ENCODE measurements at regions not wholly inside any gene's neighbourhood (a gene's known extent, or its start where the extent isn't known, plus 50 kb on each side); places are given as distances from the start of the nearest gene placed in this dataset.

DNA sequence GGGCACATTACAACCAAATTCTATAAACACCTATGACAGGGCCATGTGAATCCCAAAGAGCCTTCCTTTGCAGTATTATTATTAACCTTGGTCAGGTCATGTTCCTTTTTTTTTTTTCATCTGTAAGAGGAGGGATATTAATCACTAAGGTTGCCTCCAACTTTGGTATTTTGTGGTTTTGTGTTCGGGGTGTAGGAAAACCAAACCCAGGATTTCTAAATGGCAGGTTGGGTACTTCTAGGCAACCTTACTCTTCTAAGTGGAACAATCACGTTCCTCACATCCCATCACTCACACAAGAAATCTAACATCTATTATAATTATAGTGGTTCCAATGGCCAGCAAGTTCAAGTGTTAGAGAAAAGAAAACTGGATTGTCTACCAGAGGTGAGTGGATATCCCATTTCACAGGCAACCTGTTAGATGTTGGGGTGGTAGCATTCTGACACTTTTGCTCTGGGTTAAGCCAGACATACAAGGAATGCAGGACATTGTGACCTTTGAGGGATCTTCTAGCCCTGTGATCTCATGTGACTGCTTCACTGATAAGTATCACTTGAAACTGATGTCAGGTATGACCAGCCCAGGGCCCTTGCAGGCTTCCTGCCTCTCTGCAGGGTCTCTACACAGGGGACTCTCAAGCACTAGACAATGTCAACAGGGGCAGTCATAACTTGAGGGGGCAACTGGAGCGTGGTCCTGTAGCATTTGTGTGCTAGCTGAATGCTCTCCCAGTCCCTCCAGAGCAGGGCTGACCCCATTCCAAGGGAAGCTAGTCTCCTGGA, 126.2 kb upstream of the VLDLR start:
- TF ChIP-seq, protein P1, sequence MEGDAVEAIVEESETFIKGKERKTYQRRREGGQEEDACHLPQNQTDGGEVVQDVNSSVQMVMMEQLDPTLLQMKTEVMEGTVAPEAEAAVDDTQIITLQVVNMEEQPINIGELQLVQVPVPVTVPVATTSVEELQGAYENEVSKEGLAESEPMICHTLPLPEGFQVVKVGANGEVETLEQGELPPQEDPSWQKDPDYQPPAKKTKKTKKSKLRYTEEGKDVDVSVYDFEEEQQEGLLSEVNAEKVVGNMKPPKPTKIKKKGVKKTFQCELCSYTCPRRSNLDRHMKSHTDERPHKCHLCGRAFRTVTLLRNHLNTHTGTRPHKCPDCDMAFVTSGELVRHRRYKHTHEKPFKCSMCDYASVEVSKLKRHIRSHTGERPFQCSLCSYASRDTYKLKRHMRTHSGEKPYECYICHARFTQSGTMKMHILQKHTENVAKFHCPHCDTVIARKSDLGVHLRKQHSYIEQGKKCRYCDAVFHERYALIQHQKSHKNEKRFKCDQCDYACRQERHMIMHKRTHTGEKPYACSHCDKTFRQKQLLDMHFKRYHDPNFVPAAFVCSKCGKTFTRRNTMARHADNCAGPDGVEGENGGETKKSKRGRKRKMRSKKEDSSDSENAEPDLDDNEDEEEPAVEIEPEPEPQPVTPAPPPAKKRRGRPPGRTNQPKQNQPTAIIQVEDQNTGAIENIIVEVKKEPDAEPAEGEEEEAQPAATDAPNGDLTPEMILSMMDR (IDR thresholded peaks at IDR 0.05; ENCODE audit: low read depth, low read length) = no peak
- no peak for DNase-seq (ENCODE audit: extremely low read depth, low read depth)

DNA sequence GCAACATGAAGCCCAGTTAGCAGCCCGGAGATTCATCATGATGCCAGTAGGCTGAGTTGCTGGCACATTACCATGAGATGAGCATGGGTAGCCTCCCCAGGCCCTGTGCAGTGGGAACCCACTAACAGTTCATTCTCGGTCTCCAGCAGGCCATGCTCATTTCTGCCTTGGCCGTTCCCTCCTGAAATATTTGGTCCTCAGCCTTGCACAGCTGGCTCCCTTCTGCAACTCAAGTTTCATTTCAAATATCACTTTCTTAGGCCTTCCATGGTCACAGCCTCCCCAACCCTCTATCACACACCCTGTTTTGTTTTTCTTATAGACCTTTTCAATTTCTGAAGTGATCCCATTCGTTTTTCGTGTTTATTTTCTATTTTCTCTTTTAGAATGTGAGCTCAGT, 125.4 kb upstream of the VLDLR start:
- TF ChIP-seq, protein P1 (IDR thresholded peaks at IDR 0.05; ENCODE audit: low read depth, low read length) = no peak

GRCh38 chr9:2496934-2497333, 124.7 kb upstream of the VLDLR start:
- TF ChIP-seq, protein P1 (IDR thresholded peaks at IDR 0.05; ENCODE audit: low read depth, low read length) = no peak
- DNase-seq (ENCODE audit: extremely low read depth, low read depth) = no peak

More for the DNA sequence above, 125.4 kb upstream of the VLDLR start:
- DNase-seq (ENCODE audit: extremely low read depth, low read depth) = no peak

GRCh38 chr9:2497666-2498400, 123.8 kb upstream of the VLDLR start:
- DNase-seq (ENCODE audit: extremely low read depth, low read depth) = no peak

GRCh38 chr9:2502210-2502609, 119.4 kb upstream of the VLDLR start:
- DNase-seq (ENCODE audit: extremely low read depth, low read depth) = no peak
- TF ChIP-seq, protein P1 (IDR thresholded peaks at IDR 0.05; ENCODE audit: low read depth, low read length) = no peak

More at GRCh38 chr9:2497666-2498400, 123.8 kb upstream of the VLDLR start:
- TF ChIP-seq, protein P1 (IDR thresholded peaks at IDR 0.05; ENCODE audit: low read depth, low read length) = no peak

DNA sequence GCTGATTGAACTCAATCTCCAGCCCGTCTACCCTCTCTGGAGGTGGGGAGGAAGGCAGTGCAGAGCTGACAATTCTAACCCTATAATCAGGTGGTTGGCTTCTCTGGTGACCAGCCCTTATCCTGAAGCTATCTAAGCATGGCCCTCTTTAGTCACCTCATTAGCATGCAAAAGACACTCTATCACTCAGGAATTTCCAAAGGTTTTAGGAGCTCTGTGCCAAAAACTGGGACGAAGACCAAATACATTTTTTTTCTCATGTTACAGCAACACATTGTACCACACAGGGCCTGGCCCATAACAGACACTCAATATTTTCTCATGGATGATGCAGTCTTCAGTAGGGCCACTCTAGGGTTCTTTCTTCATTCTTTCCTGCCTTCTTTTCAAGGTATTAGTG, 118.8 kb upstream of the VLDLR start:
- TF ChIP-seq, protein P1 (IDR thresholded peaks at IDR 0.05; ENCODE audit: low read depth, low read length) = no peak
- DNase-seq (ENCODE audit: extremely low read depth, low read depth) = no peak

DNA sequence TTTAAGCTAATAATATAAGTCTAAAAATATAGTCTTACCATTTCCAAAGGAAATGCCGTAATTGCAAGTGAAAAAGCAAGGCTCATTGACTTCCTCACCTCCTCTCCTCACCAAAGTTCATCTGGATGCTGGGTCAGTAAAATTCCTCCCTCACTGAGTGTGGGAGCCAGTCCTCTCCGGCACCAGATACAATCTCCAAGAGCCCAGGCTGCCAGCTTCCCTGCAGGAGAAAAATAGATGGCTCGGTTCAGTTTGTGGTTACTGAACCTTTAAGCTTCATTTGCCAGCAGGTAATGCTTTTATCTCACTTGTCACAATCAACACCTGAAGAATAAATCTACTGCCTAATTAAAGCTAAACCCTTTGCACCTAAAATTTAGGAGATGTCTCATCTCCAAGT, 115.3 kb upstream of the VLDLR start:
- no peak for DNase-seq (ENCODE audit: extremely low read depth, low read depth)
- TF ChIP-seq, protein P1 (IDR thresholded peaks at IDR 0.05; ENCODE audit: low read depth, low read length) = no peak
